PC-9 (cell line): ENCODE measurements at regions not wholly inside any gene's neighbourhood (a gene's known extent, or its start where the extent isn't known, plus 50 kb on each side); places are given as distances from the start of the nearest gene placed in this dataset.

ENCODE experiments used
- BruUV-seq: library from RNA; stranded (reverse); fragments of 400-500 nt; replicated peaks from 2 replicates; lab custom pipeline; 2021; lab: Mats Ljungman, UMichigan
- CTCF ChIA-PET: fragments of 300-600 bp; sonication (Branson Sonifier 250); formaldehyde crosslinking; loops from one replicate; lab custom pipeline; 2022; ENCODE audit warnings: antibody characterized with exemption; lab: Charles Lee
- POLR2A ChIA-PET: fragments of 300-600 bp; sonication (Branson Sonifier 250); formaldehyde crosslinking; loops from one replicate; lab custom pipeline; 2022; ENCODE audit warnings: antibody characterized with exemption; ENCODE audit not compliant: unreplicated experiment; lab: Charles Lee
- DNase-seq, 2 experiments: peaks; one replicate each; pipeline versions ENCODE4 v3.0.0 to v3.0.0-alpha.2; 2015 to 2022; ENCODE audit warnings: mixed read lengths in 1 of 2
- H2AFZ ChIP-seq: fragments of 200-600 bp; sonication (generic); 2 replicates; pipeline ENCODE4 v1.8.1; 2017; ENCODE audit warnings: antibody characterized with exemption
- H3F3A ChIP-seq: fragments of 200-600 bp; sonication (generic); 2 replicates; pipeline ENCODE4 v1.8.1; 2017; ENCODE audit warnings: antibody characterized with exemption, mild to moderate bottlenecking, low read depth; ENCODE audit not compliant: insufficient read depth
- H3K27ac ChIP-seq: fragments of 200-600 bp; sonication (generic); 2 replicates; pipeline ENCODE4 v1.6.1; 2016; ENCODE audit warnings: mixed run types
- H3K27me3 ChIP-seq: fragments of 200-600 bp; sonication (generic); 2 replicates; pipeline ENCODE4 v1.6.1; 2016; ENCODE audit warnings: low read depth, mixed run types; ENCODE audit not compliant: insufficient read depth
- H3K36me3 ChIP-seq: fragments of 200-600 bp; sonication (generic); 2 replicates; pipeline ENCODE4 v1.6.1; 2016; ENCODE audit warnings: low read depth, mixed run types
- H3K4me1 ChIP-seq: fragments of 200-600 bp; sonication (generic); replicated peaks from 2 replicates; pipeline ENCODE4 v1.6.1; 2016; ENCODE audit warnings: mixed run types; ENCODE audit not compliant: insufficient read depth
- H3K4me2 ChIP-seq: fragments of 200-600 bp; sonication (generic); 2 replicates; pipeline ENCODE4 v1.6.1; 2017; ENCODE audit warnings: mixed run types
- H3K4me3 ChIP-seq: fragments of 200-600 bp; sonication (generic); 2 replicates; pipeline ENCODE4 v1.6.1; 2016; ENCODE audit warnings: mixed run types
- H3K79me2 ChIP-seq: fragments of 200-600 bp; sonication (generic); 2 replicates; pipeline ENCODE4 v1.6.1; 2017; ENCODE audit warnings: low read depth, mixed run types
- H3K9me2 ChIP-seq: fragments of 200-600 bp; sonication (generic); 2 replicates; pipeline ENCODE4 v1.8.1; 2017; ENCODE audit warnings: mild to moderate bottlenecking; ENCODE audit not compliant: insufficient read depth
- H3K9me3 ChIP-seq: fragments of 200-600 bp; sonication (generic); 2 replicates; pipeline ENCODE4 v1.8.1; 2016; ENCODE audit warnings: low read depth; ENCODE audit not compliant: insufficient read depth
- H4K20me1 ChIP-seq: fragments of 200-600 bp; sonication (generic); 2 replicates; pipeline ENCODE4 v1.8.1; 2017; ENCODE audit not compliant: insufficient read depth
- CTCF ChIP-seq: fragments of 200-600 bp; sonication (generic); conservative IDR thresholded peaks from 2 replicates; pipeline ENCODE4 v1.6.1; 2017; ENCODE audit warnings: mixed run types, antibody characterized with exemption, mild to moderate bottlenecking, moderate library complexity
- EZH2 ChIP-seq: fragments of 200-600 bp; sonication (generic); IDR thresholded peaks from 2 replicates; pipeline ENCODE4 v1.8.0; 2017; ENCODE audit warnings: antibody characterized with exemption, low read depth
- intact Hi-C: fragments of 100-400 bp; cut with micrococcal nuclease; formaldehyde crosslinking; loops from one replicate; pipeline ENCODE4 v1.10.0; 2022; ENCODE audit not compliant: unreplicated experiment

- DNase-seq, result no peak
- CTCF ChIA-PET, result no interaction called here
- Histone ChIP-seq H3K4me2 (no peak overlapping the region), H3K79me2 (no peaks in the 10 kb centered on the region), H3F3A (no peaks in the 10 kb centered on the region), H3K4me1 (no peaks in the 10 kb centered on the region), H3K4me3 (no peak overlapping the region), H3K9me2 (no peaks in the 10 kb centered on the region), H4K20me1 (no peaks in the 10 kb centered on the region), H3K27me3 (peaks cover 63% of the 10 kb centered on the region), H3K27ac (no peak overlapping the region), H3K9me3 (no peaks in the 10 kb centered on the region), H3K36me3 (no peaks in the 10 kb centered on the region), H2AFZ (no peak overlapping the region)
- POLR2A ChIA-PET, result no interaction called here
- TF ChIP-seq EZH2, result no peak
- TF ChIP-seq CTCF, result no peak
- no TSS peak for BruUV-seq
- intact Hi-C loops, result no loop called here
Measured at GRCh38 chr1:18549906-18550305, 69.2 kb downstream of the KLHDC7A start.

- no peak for DNase-seq
- Histone ChIP-seq H3K4me1 (no peaks in the 10 kb centered on the region), H3K4me3 (no peak overlapping the region), H4K20me1 (no peaks in the 10 kb centered on the region), H3K36me3 (no peaks in the 10 kb centered on the region), H3K9me2 (no peaks in the 10 kb centered on the region), H3K27ac (no peak overlapping the region), H3K27me3 (peaks cover 52% of the 10 kb centered on the region), H3K4me2 (no peak overlapping the region), H3F3A (no peaks in the 10 kb centered on the region), H2AFZ (no peak overlapping the region), H3K79me2 (no peaks in the 10 kb centered on the region), H3K9me3 (no peaks in the 10 kb centered on the region)
- ChIA-PET CTCF (no interaction called here), POLR2A (no interaction called here)
- TF ChIP-seq EZH2, result no peak
- no peak for TF ChIP-seq CTCF
- no TSS peak for BruUV-seq
- intact Hi-C loops, result no loop called here
Measured at GRCh38 chr1:18552631-18553030, 71.9 kb downstream of the KLHDC7A start.

DNA sequence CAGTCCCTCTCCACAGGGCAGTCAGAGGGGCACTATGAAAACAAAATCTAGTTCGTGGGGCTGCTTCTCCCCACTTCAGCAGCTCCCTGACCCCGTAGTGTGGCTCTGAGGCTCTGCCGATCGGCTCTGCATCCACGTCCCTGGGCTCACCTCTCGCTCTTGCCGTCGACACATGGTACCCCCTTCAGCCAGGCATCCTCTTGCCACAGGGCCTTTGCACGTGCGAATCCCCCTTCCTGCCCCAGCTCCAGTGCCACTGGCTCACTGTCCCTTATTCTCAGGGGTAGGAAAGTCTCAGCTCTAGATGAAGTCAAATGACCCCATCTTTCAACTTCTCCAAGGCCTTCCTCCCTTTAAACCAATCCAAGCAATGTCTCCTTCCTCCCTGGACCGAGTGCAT, 72.7 kb downstream of the KLHDC7A start:
- ChIA-PET CTCF (no interaction called here), POLR2A (no interaction called here)
- Histone ChIP-seq H4K20me1 (no peaks in the 10 kb centered on the region), H2AFZ (no peak overlapping the region), H3K9me3 (no peaks in the 10 kb centered on the region), H3K27ac (no peak overlapping the region), H3K27me3 (peaks cover 54% of the 10 kb centered on the region), H3K9me2 (no peaks in the 10 kb centered on the region), H3F3A (no peaks in the 10 kb centered on the region), H3K4me1 (no peaks in the 10 kb centered on the region), H3K79me2 (no peaks in the 10 kb centered on the region), H3K4me2 (no peak overlapping the region), H3K36me3 (no peaks in the 10 kb centered on the region), H3K4me3 (no peak overlapping the region)
- TF ChIP-seq CTCF, result no peak
- no peak for TF ChIP-seq EZH2
- DNase-seq, result no peak
- intact Hi-C loops, result no loop called here
- BruUV-seq, result no TSS peak
